GM23248 (cell line): ENCODE measurements at regions not wholly inside any gene's neighbourhood (a gene's known extent, or its start where the extent isn't known, plus 50 kb on each side); places are given as distances from the start of the nearest gene placed in this dataset.

Source experiments
- EZH2 ChIP-seq: fragments of 200-600 bp; sonication (generic); IDR thresholded peaks from 2 replicates; pipeline ENCODE4 v1.6.1; 2018; ENCODE audit warnings: antibody characterized with exemption, mild to moderate bottlenecking; ENCODE audit not compliant: insufficient read depth, poor library complexity, severe bottlenecking
- EZH2phosphoT487 ChIP-seq: fragments of 200-600 bp; sonication (generic); IDR thresholded peaks from 2 replicates; pipeline ENCODE4 v1.6.1; 2018; ENCODE audit warnings: antibody characterized with exemption, moderate library complexity, mild to moderate bottlenecking, low read depth; ENCODE audit not compliant: insufficient read depth

- TF ChIP-seq EZH2 (no peak), EZH2phosphoT487 (no peak)
These were observed 296.6 kb upstream of the PPARGC1A start for GRCh38 chr4:24186466-24186865.
